Ovary (tissue), 7 donors: ENCODE measurements at regions not wholly inside any gene's neighbourhood (a gene's known extent, or its start where the extent isn't known, plus 50 kb on each side); places are given as distances from the start of the nearest gene placed in this dataset.

Experiments
- DNase-seq, 5 donors: peaks; one replicate each; pipeline ENCODE4 v3.0.0-alpha.2; 2019 to 2020
- H3K27ac ChIP-seq, 2 donors: fragments of 200-600 bp; one replicate each; pipeline versions ENCODE4 v1.5.1 to v1.8.0; 2019 to 2022
- H3K27me3 ChIP-seq: fragments of 200-600 bp; one replicate; pipeline ENCODE4 v1.8.0; 2022
- H3K36me3 ChIP-seq: fragments of 200-600 bp; sonication (generic); one replicate; pipeline ENCODE4 v1.5.1; 2019
- H3K4me1 ChIP-seq: one replicate; pipeline ENCODE4 v1.8.1; 2013; ENCODE audit warnings: mild to moderate bottlenecking, moderate library complexity; ENCODE audit not compliant: insufficient read depth
- H3K4me3 ChIP-seq: fragments of 200-600 bp; sonication (generic); one replicate; pipeline ENCODE4 v1.5.1; 2017
- H3K9me3 ChIP-seq, 2 donors: fragments of 200-600 bp in 1 of 2; sonication (generic) in 1 of 2; one replicate each; pipeline versions ENCODE4 v1.5.1 to v1.8.1; 2013 to 2019; ENCODE audit warnings: mild to moderate bottlenecking in 1 of 2, moderate library complexity in 1 of 2
- EP300 ChIP-seq: sonication (generic); formaldehyde crosslinking; IDR thresholded peaks from one replicate; pipeline ENCODE4 v1.6.1; 2017; ENCODE audit warnings: antibody characterized with exemption
- POLR2A ChIP-seq: fragments of 450-650 bp; IDR thresholded peaks from one replicate; pipeline ENCODE4 v1.6.1; 2017; ENCODE audit warnings: antibody characterized with exemption, mild to moderate bottlenecking, moderate library complexity
- WGBS, 3 donors: extraction: QIAGEN DNeasy Blood & Tissue Kit in 1 of 3; methylation state at CpG; one replicate each; pipeline versions ENCODE4 v1.1.5 to v1.1.7; 2013 to 2017; 5-methylcytosine and 5-hydroxymethylcytosine counted together
- intact Hi-C, 4 donors: fragments of 100-400 bp; cut with DNase I; formaldehyde crosslinking; loops; one replicate each; pipeline versions ENCODE4 v1.11.0 to v1.15.1; 2022 to 2023
- TF ChIP-seq, protein P1 (sequence below), 3 donors: fragments of 450-650 bp in 2 of 3; fragments of 200-600 bp in 1 of 3; IDR thresholded peaks; one replicate each; pipeline versions ENCODE4 v1.5.1 to v1.8.0; 2016 to 2022; ENCODE audit warnings: antibody characterized with exemption in 3 of 3, mild to moderate bottlenecking in 1 of 3
- donor health status: DM: no; HTN: no; CAD: no; lungs with moderate emphysema.
- donor health status: DM: no; HTN: no; CAD: no.
- donor health status: Bipolar disorder and iron deficiency.
- donor health status: DM: no; HTN: no; CAD: no.
- donor health status: DM: yes; HTN: yes; CAD: no.

GRCh38 chr3:104887619-104888018, 479.1 kb upstream of the ALCAM start:
- no peak for DNase-seq
- Histone ChIP-seq H3K27ac (no peak overlapping the region), H3K4me1 (no peaks in the 10 kb centered on the region), H3K4me3 (no peak overlapping the region), H3K27me3 (no peaks in the 10 kb centered on the region), H3K36me3 (no peaks in the 10 kb centered on the region), H3K9me3 (no peaks in the 10 kb centered on the region)
- WGBS, 3 donors = 82 to 83% (median 83%) methylated on average over 2 of the region's 2 CpGs
- TF ChIP-seq EP300 (no peak), POLR2A (no peak)
- TF ChIP-seq, protein P1, sequence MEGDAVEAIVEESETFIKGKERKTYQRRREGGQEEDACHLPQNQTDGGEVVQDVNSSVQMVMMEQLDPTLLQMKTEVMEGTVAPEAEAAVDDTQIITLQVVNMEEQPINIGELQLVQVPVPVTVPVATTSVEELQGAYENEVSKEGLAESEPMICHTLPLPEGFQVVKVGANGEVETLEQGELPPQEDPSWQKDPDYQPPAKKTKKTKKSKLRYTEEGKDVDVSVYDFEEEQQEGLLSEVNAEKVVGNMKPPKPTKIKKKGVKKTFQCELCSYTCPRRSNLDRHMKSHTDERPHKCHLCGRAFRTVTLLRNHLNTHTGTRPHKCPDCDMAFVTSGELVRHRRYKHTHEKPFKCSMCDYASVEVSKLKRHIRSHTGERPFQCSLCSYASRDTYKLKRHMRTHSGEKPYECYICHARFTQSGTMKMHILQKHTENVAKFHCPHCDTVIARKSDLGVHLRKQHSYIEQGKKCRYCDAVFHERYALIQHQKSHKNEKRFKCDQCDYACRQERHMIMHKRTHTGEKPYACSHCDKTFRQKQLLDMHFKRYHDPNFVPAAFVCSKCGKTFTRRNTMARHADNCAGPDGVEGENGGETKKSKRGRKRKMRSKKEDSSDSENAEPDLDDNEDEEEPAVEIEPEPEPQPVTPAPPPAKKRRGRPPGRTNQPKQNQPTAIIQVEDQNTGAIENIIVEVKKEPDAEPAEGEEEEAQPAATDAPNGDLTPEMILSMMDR (IDR thresholded peaks at IDR 0.05) = no peak
- intact Hi-C loops = no loop called here

DNA sequence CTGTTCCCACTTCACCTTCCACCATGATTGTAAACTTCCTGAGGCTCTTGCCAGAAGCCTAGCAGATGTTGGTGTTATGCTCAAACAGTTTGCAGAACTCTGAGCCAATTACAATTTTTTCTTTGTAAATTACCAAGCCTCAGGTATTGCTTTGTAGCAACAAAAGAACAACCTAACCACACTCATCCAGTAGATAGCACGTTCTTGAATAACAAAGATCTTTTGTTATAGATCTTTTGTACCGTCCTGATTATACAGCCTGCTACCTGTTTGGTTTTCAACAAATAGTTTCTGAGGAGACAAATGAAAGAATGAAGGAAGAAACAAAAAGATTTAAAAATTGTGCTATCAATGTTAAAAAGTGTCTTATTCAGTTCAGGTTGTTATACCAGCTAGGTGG, 474.7 kb upstream of the ALCAM start:
- WGBS, 3 donors = 87 to 94% (median 89%) methylated on average over 2 of the region's 2 CpGs
- H3K27me3 ChIP-seq = no peaks in the 10 kb centered on the region
- no peak overlapping the region for H3K4me3 ChIP-seq
- no peaks in the 10 kb centered on the region for H3K9me3 ChIP-seq
- DNase-seq = no peak
- H3K36me3 ChIP-seq = no peaks in the 10 kb centered on the region
- intact Hi-C loops = no loop called here
- H3K4me1 ChIP-seq = no peaks in the 10 kb centered on the region
- TF ChIP-seq POLR2A (no peak), EP300 (no peak)
- TF ChIP-seq, protein P1 (IDR thresholded peaks at IDR 0.05) = no peak
- H3K27ac ChIP-seq = no peak overlapping the region

GRCh38 chr3:104896624-104897023, 470.1 kb upstream of the ALCAM start:
- Histone ChIP-seq H3K36me3 (no peaks in the 10 kb centered on the region), H3K27ac (no peak overlapping the region), H3K27me3 (no peaks in the 10 kb centered on the region), H3K4me3 (no peak overlapping the region), H3K9me3 (no peaks in the 10 kb centered on the region), H3K4me1 (no peaks in the 10 kb centered on the region)
- TF ChIP-seq POLR2A = no peak
- no peak for TF ChIP-seq EP300
- TF ChIP-seq, protein P1 (IDR thresholded peaks at IDR 0.05) = no peak
- WGBS, 3 donors = 81 to 94% (median 84%) methylated on average over 1 of the region's 1 CpG
- no peak for DNase-seq
- intact Hi-C loops = no loop called here

- no peak for DNase-seq
Observed at GRCh38 chr3:104901396-104901795, 465.3 kb upstream of the ALCAM start.

More at GRCh38 chr3:104901396-104901795, 465.3 kb upstream of the ALCAM start:
- H3K27me3 ChIP-seq = no peaks in the 10 kb centered on the region
- no peaks in the 10 kb centered on the region for H3K36me3 ChIP-seq
- H3K9me3 ChIP-seq = no peaks in the 10 kb centered on the region
- intact Hi-C loops = no loop called here
- TF ChIP-seq POLR2A (no peak), EP300 (no peak)
- TF ChIP-seq, protein P1 (IDR thresholded peaks at IDR 0.05) = no peak
- WGBS, 3 donors = 44 to 63% (median 56%) methylated on average over 3 of the region's 3 CpGs
- H3K4me3 ChIP-seq = no peak overlapping the region
- no peak overlapping the region for H3K27ac ChIP-seq
- H3K4me1 ChIP-seq = no peaks in the 10 kb centered on the region
